ENCODE measurements at regions not wholly inside any gene's neighbourhood (a gene's known extent, or its start where the extent isn't known, plus 50 kb on each side); places are given as distances from the start of the nearest gene placed in this dataset.

DNA sequence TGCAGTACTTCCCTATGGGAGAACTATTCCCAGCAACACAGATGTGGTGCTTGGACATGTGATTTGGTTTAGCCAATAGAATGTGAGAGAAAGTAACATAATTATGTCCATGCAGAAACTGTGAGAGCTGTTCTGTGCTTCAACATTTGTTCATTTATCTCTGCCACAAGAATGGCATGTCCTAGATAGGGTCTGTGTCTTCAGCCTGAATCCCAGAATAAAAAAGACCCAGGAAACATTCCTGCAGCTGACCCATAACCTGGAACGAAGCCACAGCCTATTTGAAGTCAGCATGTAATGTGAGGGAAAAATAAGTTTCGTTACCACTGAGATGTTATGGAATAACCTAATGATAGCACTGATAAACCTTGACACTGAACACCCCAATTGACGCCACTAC lies 552.0 kb upstream of the USP24 start:
- TF ChIP-seq, protein P1, sequence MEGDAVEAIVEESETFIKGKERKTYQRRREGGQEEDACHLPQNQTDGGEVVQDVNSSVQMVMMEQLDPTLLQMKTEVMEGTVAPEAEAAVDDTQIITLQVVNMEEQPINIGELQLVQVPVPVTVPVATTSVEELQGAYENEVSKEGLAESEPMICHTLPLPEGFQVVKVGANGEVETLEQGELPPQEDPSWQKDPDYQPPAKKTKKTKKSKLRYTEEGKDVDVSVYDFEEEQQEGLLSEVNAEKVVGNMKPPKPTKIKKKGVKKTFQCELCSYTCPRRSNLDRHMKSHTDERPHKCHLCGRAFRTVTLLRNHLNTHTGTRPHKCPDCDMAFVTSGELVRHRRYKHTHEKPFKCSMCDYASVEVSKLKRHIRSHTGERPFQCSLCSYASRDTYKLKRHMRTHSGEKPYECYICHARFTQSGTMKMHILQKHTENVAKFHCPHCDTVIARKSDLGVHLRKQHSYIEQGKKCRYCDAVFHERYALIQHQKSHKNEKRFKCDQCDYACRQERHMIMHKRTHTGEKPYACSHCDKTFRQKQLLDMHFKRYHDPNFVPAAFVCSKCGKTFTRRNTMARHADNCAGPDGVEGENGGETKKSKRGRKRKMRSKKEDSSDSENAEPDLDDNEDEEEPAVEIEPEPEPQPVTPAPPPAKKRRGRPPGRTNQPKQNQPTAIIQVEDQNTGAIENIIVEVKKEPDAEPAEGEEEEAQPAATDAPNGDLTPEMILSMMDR (IDR thresholded peaks at IDR 0.05), result no peak
- TF ChIP-seq POLR2AphosphoS5 (IDR thresholded peaks at IDR 0.05) (no peak), EP300 (IDR thresholded peaks at IDR 0.05) (no peak), POLR2A (IDR thresholded peaks at IDR 0.05; ENCODE audit: low read depth) (no peak)
